KBM-7 (cell line): ENCODE measurements at regions not wholly inside any gene's neighbourhood (a gene's known extent, or its start where the extent isn't known, plus 50 kb on each side); places are given as distances from the start of the nearest gene placed in this dataset.
A peak's percentile ranks its signal among the peaks of the same experiment; 100 is the strongest.

Experiments used
- DNase-seq: peaks from one replicate; pipeline ENCODE4 v3.0.0-alpha.2; 2015
- in situ Hi-C: fragments of 300-500 bp; cut with MboI; formaldehyde crosslinking; loops from 2 replicates; pipeline ENCODE4 v1.14.3; 2020; ENCODE audit warnings: low sequenced_read_pairs, low pct_unique_long_range_greater_than_20kb, mixed read lengths

DNA sequence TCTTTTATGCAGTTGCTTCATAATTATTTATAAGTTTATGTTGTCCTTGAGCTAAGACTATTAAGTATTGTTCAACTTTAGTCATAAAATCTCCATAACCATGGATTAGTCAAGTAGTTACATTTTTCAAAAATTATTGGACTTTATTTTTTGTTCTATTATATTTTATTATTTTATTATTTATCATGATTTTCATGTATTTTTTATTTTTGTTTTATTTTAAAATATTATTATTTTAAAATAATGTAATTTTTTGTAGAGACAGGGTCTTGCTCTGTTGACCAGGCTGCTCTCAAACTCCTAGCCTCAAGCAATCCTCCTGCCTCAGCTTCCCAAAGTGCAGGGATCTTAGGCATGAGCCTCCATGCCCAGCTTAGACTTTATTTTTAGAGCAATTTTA is 102.3 kb downstream of the NOC3L start:
- in situ Hi-C loops, result no loop called here
- DNase-seq, result no peak

DNA sequence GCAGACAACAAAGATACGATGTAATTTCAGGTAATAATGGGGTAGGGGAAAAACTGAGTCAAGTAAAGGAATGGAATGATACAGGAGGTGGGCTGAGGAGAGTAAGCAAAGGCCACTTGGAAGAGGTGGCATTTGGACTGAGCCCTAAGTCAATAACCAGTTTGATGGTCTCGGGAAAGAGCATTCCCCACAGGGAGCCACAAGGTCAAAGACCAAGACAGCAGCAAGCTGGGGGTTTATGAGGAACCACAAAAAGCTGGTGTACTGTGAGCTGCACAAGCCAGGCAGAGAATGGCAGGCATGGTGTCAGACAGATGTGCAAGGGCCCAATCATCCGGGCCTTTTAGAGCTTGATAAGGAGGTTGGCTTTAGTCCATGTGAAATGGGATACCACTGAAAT is 98.7 kb downstream of the NOC3L start:
- in situ Hi-C loops, result no loop called here
- no peak for DNase-seq

DNA sequence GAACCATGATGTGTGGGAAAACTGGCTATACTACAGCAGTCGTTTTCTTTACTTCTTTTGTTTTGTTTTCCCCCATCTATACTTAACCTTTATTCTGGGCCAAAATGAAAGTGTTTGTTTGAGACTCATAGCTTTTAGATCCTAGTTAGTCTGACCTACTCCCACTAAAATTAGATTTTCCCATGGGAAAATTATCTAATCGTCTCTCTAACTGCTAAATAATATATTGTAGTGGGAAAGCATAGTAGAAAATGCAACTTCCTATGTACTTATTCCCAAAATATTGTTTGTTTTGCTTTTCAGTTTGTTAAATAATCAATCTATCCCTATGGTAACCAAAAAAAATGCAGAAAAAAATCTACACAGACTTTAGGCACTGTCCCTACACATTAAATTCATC is 96.6 kb downstream of the NOC3L start:
- no peak for DNase-seq
- in situ Hi-C loops, result no loop called here

DNA sequence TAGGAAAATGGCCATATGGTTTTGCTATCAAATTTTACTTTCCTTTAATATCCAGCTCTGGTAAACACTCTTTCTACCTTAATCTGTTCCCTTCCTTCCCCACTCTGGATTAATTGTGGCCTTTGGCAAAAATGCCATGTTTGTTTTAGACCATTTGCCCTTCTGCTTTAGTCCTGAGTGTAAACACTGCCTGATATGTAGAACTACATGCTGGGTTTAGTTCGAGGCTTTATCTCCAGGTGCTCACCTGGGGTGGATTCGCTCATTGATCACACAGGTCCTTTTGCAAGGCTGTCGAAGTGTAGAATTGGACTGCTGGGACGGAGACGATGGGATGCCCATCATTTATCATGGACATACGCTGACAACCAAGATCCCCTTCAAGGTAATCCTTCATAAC is 94.1 kb downstream of the NOC3L start:
- no peak for DNase-seq
- in situ Hi-C loops, result no loop called here

DNA sequence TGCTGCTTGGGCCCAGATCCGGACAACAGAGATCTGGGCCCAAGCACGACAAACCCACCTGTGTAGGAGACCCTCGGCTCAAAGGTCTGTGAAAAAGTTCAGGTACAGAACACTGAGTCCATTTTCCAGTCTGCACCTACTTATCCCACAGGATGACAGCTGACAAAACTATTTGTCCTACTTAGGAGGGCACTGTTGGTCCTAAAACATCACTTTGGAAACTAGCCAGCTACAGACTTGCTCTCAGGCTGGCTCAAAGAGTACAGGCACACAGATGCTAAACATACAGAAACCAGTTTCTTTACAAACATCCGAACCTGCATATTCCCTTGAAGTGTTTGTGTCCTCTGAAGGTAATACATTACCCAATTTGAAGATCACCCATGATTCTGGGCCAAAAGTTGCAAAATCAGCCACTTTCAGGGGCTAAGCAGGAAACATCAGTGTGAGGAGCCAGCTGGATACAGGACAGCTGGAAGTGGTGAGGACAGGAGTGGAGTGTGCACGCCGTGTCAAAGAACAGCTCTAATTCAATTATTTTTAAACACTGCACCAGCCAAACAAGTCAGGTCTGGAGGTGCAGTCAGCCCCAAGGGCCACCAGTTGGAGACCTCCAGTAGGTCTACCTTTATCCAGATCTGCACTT is 88.5 kb downstream of the NOC3L start:
- in situ Hi-C loops, result no loop called here
- DNase-seq, result no peak

DNA sequence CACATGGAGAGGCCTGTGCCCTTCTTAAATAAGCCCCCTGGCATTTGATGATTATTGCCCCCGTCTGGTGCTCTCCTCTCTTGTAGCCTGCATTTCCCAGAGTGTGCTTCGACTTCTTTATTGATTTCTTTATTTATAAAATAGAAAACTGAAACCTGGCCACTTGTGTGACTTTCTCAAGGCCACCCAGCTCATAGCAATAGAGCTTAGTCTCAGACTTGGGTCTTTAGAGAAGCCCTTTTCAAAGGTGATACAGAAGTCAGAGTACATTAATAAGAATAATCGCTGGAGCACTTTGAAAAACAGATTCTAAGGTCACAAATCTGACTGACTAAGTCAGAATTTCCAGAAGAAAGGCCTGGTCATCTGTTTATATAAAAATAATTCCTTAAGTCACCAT is 86.6 kb downstream of the NOC3L start:
- in situ Hi-C loops, result no loop called here
- DNase-seq, result no peak

DNA sequence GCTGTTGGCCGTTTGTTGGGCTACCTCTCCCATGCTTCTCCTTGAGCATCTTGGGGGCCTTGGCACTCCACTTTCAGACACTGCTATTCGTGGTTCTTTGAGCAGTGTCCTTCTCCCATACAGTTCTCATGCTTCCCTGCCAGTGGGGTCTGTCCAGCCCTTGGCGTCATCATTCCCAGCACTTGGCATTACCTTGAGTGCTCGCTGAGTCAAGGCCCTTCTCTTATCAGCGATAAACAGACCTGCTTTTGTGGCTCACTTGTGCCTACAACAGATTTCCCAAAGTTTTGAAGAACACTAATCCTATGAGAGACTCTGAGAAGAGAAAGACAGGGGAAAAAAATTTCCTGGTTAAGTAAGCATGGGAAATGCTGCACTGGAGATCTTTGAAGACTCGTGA is 85.3 kb downstream of the NOC3L start:
- in situ Hi-C loops, result no loop called here

DNA sequence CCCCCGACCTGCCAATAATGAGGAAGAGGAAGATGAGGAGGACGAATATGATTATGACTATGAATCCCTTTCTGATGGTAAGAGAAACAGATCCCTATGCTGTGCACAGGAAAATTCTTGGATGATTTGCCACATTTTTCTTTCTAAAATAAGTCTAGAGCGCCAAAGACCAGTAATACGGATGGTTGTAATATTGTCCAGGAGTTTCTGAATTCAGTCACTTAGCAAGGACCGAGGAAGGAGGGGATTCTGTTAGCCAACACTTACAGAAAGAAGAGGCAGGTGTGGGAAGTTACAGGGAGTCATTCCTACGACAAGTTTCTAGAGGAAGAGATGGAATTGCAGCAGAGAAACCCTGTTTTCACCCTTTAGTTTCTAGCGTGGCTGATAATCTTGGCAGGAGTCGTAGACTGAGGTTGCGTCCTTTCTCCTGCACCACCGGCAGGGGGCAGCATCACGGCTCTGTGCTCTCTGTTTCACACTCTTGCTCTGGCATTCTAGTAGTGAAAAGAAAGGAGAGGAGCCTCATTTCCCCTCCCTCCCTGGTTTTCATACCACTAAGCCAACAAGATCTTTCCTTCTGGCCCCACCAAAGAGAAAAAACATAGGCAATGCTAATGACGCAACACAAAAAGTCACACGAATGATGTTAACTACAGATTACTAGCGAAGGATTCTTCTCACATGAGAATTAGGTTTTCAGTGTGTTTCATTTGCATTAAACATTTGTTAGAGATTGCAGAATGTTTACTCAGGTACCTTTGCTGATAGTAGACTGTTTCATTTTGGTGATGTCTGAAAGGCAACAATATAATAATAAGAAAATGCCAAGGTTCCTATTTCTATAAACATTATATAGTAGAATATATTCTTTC is 82.7 kb downstream of the NOC3L start:
- peak; percentile 60 for DNase-seq
- in situ Hi-C loops, result no loop called here

More for the DNA sequence above, 85.3 kb downstream of the NOC3L start:
- DNase-seq, result no peak

DNA sequence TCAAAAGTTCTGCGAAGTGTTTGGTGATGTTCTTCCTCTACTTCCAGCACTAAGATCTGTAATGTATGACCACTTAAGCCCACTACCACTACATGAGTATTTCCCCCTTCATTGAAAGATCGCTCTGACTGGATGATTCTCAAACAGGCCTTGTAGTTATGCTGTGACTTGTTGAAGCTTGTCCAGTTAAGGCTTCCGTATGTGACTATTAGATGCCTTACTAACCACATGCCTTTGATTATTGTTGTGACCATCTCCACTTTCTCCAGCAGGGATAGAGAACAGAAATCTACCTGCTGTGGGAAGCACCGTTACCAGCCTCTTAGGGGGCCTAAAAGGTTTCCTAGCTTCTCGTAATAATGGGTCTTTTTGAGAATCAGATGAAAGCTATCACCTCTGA is 81.1 kb downstream of the NOC3L start:
- in situ Hi-C loops, result no loop called here

DNA sequence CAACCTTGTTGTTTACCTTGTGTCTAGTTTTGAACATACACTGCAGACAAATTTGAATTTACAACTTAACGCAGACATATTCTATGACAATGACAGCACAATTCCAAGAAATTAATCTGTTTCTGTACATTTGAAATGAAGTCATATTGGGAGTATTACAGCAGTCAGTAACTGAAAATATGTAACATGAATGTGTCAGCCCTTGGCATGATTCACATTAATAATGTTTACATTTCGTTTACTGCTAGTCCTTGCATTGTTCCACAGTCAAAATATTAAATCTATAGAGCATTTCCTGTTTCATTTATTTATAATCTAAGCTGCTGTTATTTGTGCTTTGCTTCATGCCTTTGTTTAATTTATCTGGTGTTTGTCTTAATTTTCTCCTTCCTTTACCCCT is 80.4 kb downstream of the NOC3L start:
- in situ Hi-C loops, result no loop called here
- DNase-seq, result no peak

More for the DNA sequence above, 81.1 kb downstream of the NOC3L start:
- DNase-seq, result no peak
